T1000 (cell line): ENCODE measurements at regions not wholly inside any gene's neighbourhood (a gene's known extent, or its start where the extent isn't known, plus 50 kb on each side); places are given as distances from the start of the nearest gene placed in this dataset.
"Not testable (repeated sequence)": the region's sequence is repeated elsewhere in the genome, so short reads cannot be mapped to it uniquely, and the experiment has no call there.

Experiments used
- DNase-seq: peaks from one replicate; lab custom pipeline; 2025; ENCODE audit warnings: mixed read lengths; lab: John Stamatoyannopoulos, UW

- DNase-seq: no peak
These were observed 106.5 kb downstream of the KLF13 start for GRCh38 chr15:31433091-31433490.

GRCh38 chr15:31433574-31433973 is 106.9 kb downstream of the KLF13 start:
- no peak for DNase-seq

GRCh38 chr15:31434275-31434587 is 107.6 kb downstream of the KLF13 start:
- no peak for DNase-seq

- no peak for DNase-seq
These were observed 108.1 kb downstream of the KLF13 start for GRCh38 chr15:31434588-31435260.

- DNase-seq: no peak
These were observed 108.8 kb downstream of the KLF13 start for GRCh38 chr15:31435261-31435911.

- no peak for DNase-seq
These were observed 109.4 kb downstream of the KLF13 start for GRCh38 chr15:31435912-31436628.

GRCh38 chr15:31437686-31438085 is 111.1 kb downstream of the KLF13 start:
- DNase-seq: no peak

GRCh38 chr15:31438601-31439265 is 112.1 kb downstream of the KLF13 start:
- no peak for DNase-seq

GRCh38 chr15:31439328-31439727 is 112.7 kb downstream of the KLF13 start:
- no peak for DNase-seq

GRCh38 chr15:31440216-31440615 is 113.6 kb downstream of the KLF13 start:
- DNase-seq: not testable (repeated sequence)

GRCh38 chr15:31440754-31441311 is 114.2 kb downstream of the KLF13 start:
- DNase-seq: no peak

- DNase-seq: no peak
These were observed 115.6 kb downstream of the KLF13 start for GRCh38 chr15:31442226-31442625.

GRCh38 chr15:31442699-31443111 is 116.1 kb downstream of the KLF13 start:
- DNase-seq: no peak

- DNase-seq: no peak
These were observed 118.2 kb downstream of the KLF13 start for GRCh38 chr15:31444844-31445243.

GRCh38 chr15:31446546-31446945 is 119.9 kb downstream of the KLF13 start:
- no peak for DNase-seq

GRCh38 chr15:31447931-31448634 is 121.4 kb downstream of the KLF13 start:
- DNase-seq: no peak

GRCh38 chr15:31448635-31448979 is 122.0 kb downstream of the KLF13 start:
- DNase-seq: no peak

GRCh38 chr15:31452595-31453557 is 126.2 kb downstream of the KLF13 start:
- DNase-seq: no peak

- no peak for DNase-seq
These were observed 127.1 kb downstream of the KLF13 start for GRCh38 chr15:31453558-31454318.

GRCh38 chr15:31455499-31455898 is 128.9 kb downstream of the KLF13 start:
- no peak for DNase-seq
